Kasumi-1 (cell line): ENCODE measurements at regions not wholly inside any gene's neighbourhood (a gene's known extent, or its start where the extent isn't known, plus 50 kb on each side); places are given as distances from the start of the nearest gene placed in this dataset.

Source experiments
- DNase-seq, 2 experiments: peaks; one replicate each; lab custom pipeline; 2025; lab: John Stamatoyannopoulos, UW

GRCh38 chr2:16134436-16135165, 194.3 kb downstream of the MYCN start:
- no peak for DNase-seq

GRCh38 chr2:16130906-16131400, 190.6 kb downstream of the MYCN start:
- no peak for DNase-seq

GRCh38 chr2:16130541-16130880, 190.2 kb downstream of the MYCN start:
- no peak for DNase-seq

GRCh38 chr2:16129716-16130540, 189.6 kb downstream of the MYCN start:
- DNase-seq = no peak

GRCh38 chr2:16128746-16129610, 188.6 kb downstream of the MYCN start:
- DNase-seq = no peak

GRCh38 chr2:16127958-16128357, 187.6 kb downstream of the MYCN start:
- DNase-seq = no peak

GRCh38 chr2:16127276-16127940, 187.1 kb downstream of the MYCN start:
- no peak for DNase-seq

GRCh38 chr2:16126517-16127275, 186.3 kb downstream of the MYCN start:
- DNase-seq = no peak

- DNase-seq = no peak
Observed at GRCh38 chr2:16125614-16126516, 185.5 kb downstream of the MYCN start.

GRCh38 chr2:16124881-16125613, 184.7 kb downstream of the MYCN start:
- DNase-seq = no peak

GRCh38 chr2:16123856-16124780, 183.8 kb downstream of the MYCN start:
- no peak for DNase-seq

GRCh38 chr2:16123421-16123820, 183.1 kb downstream of the MYCN start:
- no peak for DNase-seq

- no peak for DNase-seq
Observed at GRCh38 chr2:16122556-16122955, 182.2 kb downstream of the MYCN start.

GRCh38 chr2:16121986-16122390, 181.6 kb downstream of the MYCN start:
- DNase-seq = no peak

- no peak for DNase-seq
Observed at GRCh38 chr2:16121231-16121985, 181.1 kb downstream of the MYCN start.

GRCh38 chr2:16120591-16121180, 180.3 kb downstream of the MYCN start:
- DNase-seq = no peak

GRCh38 chr2:16119741-16120140, 179.4 kb downstream of the MYCN start:
- no peak for DNase-seq
